GM23338 (cell line): ENCODE measurements at regions not wholly inside any gene's neighbourhood (a gene's known extent, or its start where the extent isn't known, plus 50 kb on each side); places are given as distances from the start of the nearest gene placed in this dataset.

Experiments used
- ATAC-seq: fragments of 200-7000 bp; cut with Tn5 transposase; 3 replicates; pipeline ENCODE4 v1.9.1; 2020
- DNase-seq: peaks from one replicate; pipeline ENCODE4 v3.0.0-alpha.2; 2015; ENCODE audit warnings: low spot score
- H2AFZ ChIP-seq: fragments of 200-600 bp; sonication (generic); 2 replicates; pipeline ENCODE4 v1.8.0; 2016; ENCODE audit warnings: antibody characterized with exemption, mild to moderate bottlenecking, moderate library complexity
- H3F3A ChIP-seq: fragments of 200-600 bp; sonication (generic); replicated peaks from 2 replicates; pipeline ENCODE4 v1.8.0; 2017; ENCODE audit warnings: antibody characterized with exemption, mixed run types, low read depth
- H3K27ac ChIP-seq: fragments of 200-600 bp; sonication (generic); 2 replicates; pipeline ENCODE4 v1.6.1; 2016; ENCODE audit warnings: low read depth
- H3K27me3 ChIP-seq: fragments of 200-600 bp; sonication (generic); 2 replicates; pipeline ENCODE4 v1.8.0; 2016; ENCODE audit warnings: mild to moderate bottlenecking, mixed run types, moderate library complexity; ENCODE audit not compliant: insufficient read depth
- H3K36me3 ChIP-seq: fragments of 200-600 bp; sonication (generic); 2 replicates; pipeline ENCODE4 v1.8.0; 2016; ENCODE audit warnings: mild to moderate bottlenecking; ENCODE audit not compliant: insufficient read depth
- H3K4me1 ChIP-seq: fragments of 200-600 bp; sonication (generic); 2 replicates; pipeline ENCODE4 v1.8.0; 2016; ENCODE audit warnings: mild to moderate bottlenecking, moderate library complexity; ENCODE audit not compliant: insufficient read depth
- H3K4me2 ChIP-seq: fragments of 200-600 bp; sonication (generic); 2 replicates; pipeline ENCODE4 v1.7.1; 2017; ENCODE audit warnings: mixed run types
- H3K4me3 ChIP-seq: fragments of 200-600 bp; sonication (generic); 2 replicates; pipeline ENCODE4 v1.6.1; 2016; ENCODE audit warnings: mixed run types
- H3K79me2 ChIP-seq: fragments of 200-600 bp; sonication (generic); replicated peaks from 2 replicates; pipeline ENCODE4 v1.8.0; 2017; ENCODE audit warnings: mild to moderate bottlenecking; ENCODE audit not compliant: insufficient read depth
- H3K9me2 ChIP-seq: fragments of 200-600 bp; sonication (generic); 2 replicates; pipeline ENCODE4 v1.8.0; 2017; ENCODE audit not compliant: insufficient read depth
- H4K20me1 ChIP-seq: fragments of 200-600 bp; sonication (generic); replicated peaks from 2 replicates; pipeline ENCODE4 v1.8.0; 2017; ENCODE audit warnings: mild to moderate bottlenecking; ENCODE audit not compliant: insufficient read depth
- H3K27ac Mint-ChIP-seq: 2 replicates; pipeline ENCODE4 v1.8.0; 2020; ENCODE audit warnings: inconsistent platforms, mild to moderate bottlenecking, moderate library complexity, mixed read lengths
- H3K27me3 Mint-ChIP-seq: 3 replicates; pipeline ENCODE4 v1.8.0; 2022; ENCODE audit warnings: low read depth, mild to moderate bottlenecking, moderate library complexity, mixed read lengths, inconsistent platforms; ENCODE audit not compliant: insufficient read depth, poor library complexity
- H3K36me3 Mint-ChIP-seq: 3 replicates; pipeline ENCODE4 v1.8.0; 2021; ENCODE audit warnings: low read depth, mild to moderate bottlenecking, inconsistent platforms, moderate library complexity, mixed read lengths
- H3K4me1 Mint-ChIP-seq: 3 replicates; pipeline ENCODE4 v1.8.0; 2020; ENCODE audit warnings: mild to moderate bottlenecking, inconsistent platforms, mixed read lengths
- H3K4me3 Mint-ChIP-seq: 3 replicates; pipeline ENCODE4 v1.8.0; 2021; ENCODE audit warnings: moderate library complexity, mild to moderate bottlenecking, inconsistent platforms, mixed read lengths
- H3K9me3 Mint-ChIP-seq: 3 replicates; pipeline ENCODE4 v1.8.0; 2020; ENCODE audit warnings: moderate library complexity, mild to moderate bottlenecking, inconsistent platforms, mixed read lengths
- CREB1 ChIP-seq: fragments of 250-450 bp; sonication (Bioruptor Pico); IDR thresholded peaks from 2 replicates; pipeline ENCODE4 v1.5.0; 2020; ENCODE audit warnings: low read depth, mild to moderate bottlenecking, moderate library complexity
- EZH2 ChIP-seq: fragments of 200-600 bp; sonication (generic); IDR thresholded peaks from one replicate; pipeline ENCODE4 v1.8.0; 2017; ENCODE audit warnings: antibody characterized with exemption, mild to moderate bottlenecking, low read depth; ENCODE audit not compliant: unreplicated experiment
- EZH2phosphoT487 ChIP-seq: fragments of 200-600 bp; sonication (generic); IDR thresholded peaks from one replicate; pipeline ENCODE4 v1.8.1; 2018; ENCODE audit warnings: antibody characterized with exemption; ENCODE audit not compliant: unreplicated experiment
- JUNB ChIP-seq: IDR thresholded peaks from one replicate; pipeline ENCODE4 v1.6.1; 2016; ENCODE audit warnings: antibody characterized with exemption; ENCODE audit not compliant: unreplicated experiment
- NANOG ChIP-seq: IDR thresholded peaks from 2 replicates; pipeline ENCODE4 v1.6.1; 2016; ENCODE audit warnings: antibody characterized with exemption, borderline replicate concordance
- POLR2AphosphoS5 ChIP-seq: IDR thresholded peaks from 2 replicates; pipeline ENCODE4 v1.6.1; 2016; ENCODE audit warnings: antibody characterized with exemption, low read depth
- STAT1 ChIP-seq: IDR thresholded peaks from one replicate; pipeline ENCODE4 v1.6.1; 2016; ENCODE audit warnings: antibody characterized with exemption; ENCODE audit not compliant: unreplicated experiment
- ZNF114 ChIP-seq: fragments of 250-450 bp; sonication (Bioruptor Pico); IDR thresholded peaks from 2 replicates; pipeline ENCODE4 v1.5.0; 2020; ENCODE audit warnings: mild to moderate bottlenecking, moderate library complexity
- ZNF331 ChIP-seq: fragments of 250-450 bp; sonication (Bioruptor Pico); IDR thresholded peaks from 2 replicates; pipeline ENCODE4 v1.5.0; 2020; ENCODE audit warnings: low read depth, mild to moderate bottlenecking, moderate library complexity
- TF ChIP-seq, protein P1 (sequence below), 2 experiments: fragments of 200-600 bp in 1 of 2; sonication (generic) in 1 of 2; conservative IDR thresholded peaks; 2 replicates each; pipeline versions ENCODE4 v1.5.1 to v1.6.1; 2016 to 2017; ENCODE audit warnings: antibody characterized with exemption in 2 of 2, low read depth in 2 of 2, mild to moderate bottlenecking in 2 of 2, moderate library complexity in 1 of 2
- TF ChIP-seq, protein P2 (sequence below): IDR thresholded peaks from one replicate; pipeline ENCODE4 v1.6.1; 2018; ENCODE audit warnings: antibody characterized with exemption; ENCODE audit not compliant: unreplicated experiment
- TF ChIP-seq, protein P3 (sequence below): fragments of 250-450 bp; sonication (Bioruptor Pico); IDR thresholded peaks from 2 replicates; pipeline ENCODE4 v1.5.0; 2020; ENCODE audit warnings: mild to moderate bottlenecking, moderate library complexity
- TF ChIP-seq, protein P4 (sequence below): IDR thresholded peaks from 2 replicates; pipeline ENCODE4 v1.6.1; 2016; ENCODE audit warnings: antibody characterized with exemption

DNA sequence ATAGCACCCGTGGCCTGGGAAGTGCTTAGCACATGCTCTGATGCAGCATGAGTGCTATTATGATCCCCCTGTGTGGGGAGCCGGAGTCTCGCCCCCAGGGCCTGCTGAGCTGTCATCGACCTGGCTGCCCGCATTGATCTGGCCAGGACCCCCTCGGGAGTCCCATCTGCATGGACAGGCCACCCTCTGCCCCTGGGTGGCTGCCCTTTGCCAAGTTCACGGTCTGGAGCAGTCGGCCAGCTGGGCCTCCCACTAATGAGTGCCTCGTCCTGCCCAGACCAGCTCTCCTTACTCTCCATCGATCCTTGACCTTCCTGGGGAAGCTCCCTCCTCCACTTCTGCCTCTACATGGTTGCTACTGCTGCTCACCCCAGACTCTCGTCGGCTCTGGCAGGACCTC, 121.8 kb upstream of the RUNX3 start:
- Mint-ChIP-seq H3K4me1 (peaks cover 19% of the 10 kb centered on the region), H3K9me3 (no peaks in the 10 kb centered on the region), H3K27me3 (peaks cover 13% of the 10 kb centered on the region), H3K4me3 (no peak overlapping the region), H3K27ac (no peak overlapping the region), H3K36me3 (no peaks in the 10 kb centered on the region)
- H3F3A ChIP-seq = no peaks in the 10 kb centered on the region
- H3K4me1 ChIP-seq = peaks cover 7% of the 10 kb centered on the region
- H2AFZ ChIP-seq = no peak overlapping the region
- no peak overlapping the region for H3K27ac ChIP-seq
- H3K79me2 ChIP-seq = no peaks in the 10 kb centered on the region
- H3K4me3 ChIP-seq = no peak overlapping the region
- ATAC-seq (no peak), DNase-seq (no peak)
- H3K4me2 ChIP-seq = no peak overlapping the region
- H3K9me2 ChIP-seq = no peaks in the 10 kb centered on the region
- H3K36me3 ChIP-seq = no peaks in the 10 kb centered on the region
- no peaks in the 10 kb centered on the region for H3K27me3 ChIP-seq
- H4K20me1 ChIP-seq = no peaks in the 10 kb centered on the region
- TF ChIP-seq POLR2AphosphoS5 (no peak), STAT1 (no peak), EZH2 (no peak), ZNF114 (CRISPR knock-in tag) (no peak), ZNF331 (CRISPR knock-in tag) (no peak), NANOG (no peak), EZH2phosphoT487 (no peak), CREB1 (CRISPR knock-in tag) (no peak), JUNB (no peak)
- TF ChIP-seq, protein P1, sequence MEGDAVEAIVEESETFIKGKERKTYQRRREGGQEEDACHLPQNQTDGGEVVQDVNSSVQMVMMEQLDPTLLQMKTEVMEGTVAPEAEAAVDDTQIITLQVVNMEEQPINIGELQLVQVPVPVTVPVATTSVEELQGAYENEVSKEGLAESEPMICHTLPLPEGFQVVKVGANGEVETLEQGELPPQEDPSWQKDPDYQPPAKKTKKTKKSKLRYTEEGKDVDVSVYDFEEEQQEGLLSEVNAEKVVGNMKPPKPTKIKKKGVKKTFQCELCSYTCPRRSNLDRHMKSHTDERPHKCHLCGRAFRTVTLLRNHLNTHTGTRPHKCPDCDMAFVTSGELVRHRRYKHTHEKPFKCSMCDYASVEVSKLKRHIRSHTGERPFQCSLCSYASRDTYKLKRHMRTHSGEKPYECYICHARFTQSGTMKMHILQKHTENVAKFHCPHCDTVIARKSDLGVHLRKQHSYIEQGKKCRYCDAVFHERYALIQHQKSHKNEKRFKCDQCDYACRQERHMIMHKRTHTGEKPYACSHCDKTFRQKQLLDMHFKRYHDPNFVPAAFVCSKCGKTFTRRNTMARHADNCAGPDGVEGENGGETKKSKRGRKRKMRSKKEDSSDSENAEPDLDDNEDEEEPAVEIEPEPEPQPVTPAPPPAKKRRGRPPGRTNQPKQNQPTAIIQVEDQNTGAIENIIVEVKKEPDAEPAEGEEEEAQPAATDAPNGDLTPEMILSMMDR (conservative IDR thresholded peaks at IDR 0.05; ENCODE audit: low read depth in 2 of 2) = no peak
- TF ChIP-seq, protein P2, sequence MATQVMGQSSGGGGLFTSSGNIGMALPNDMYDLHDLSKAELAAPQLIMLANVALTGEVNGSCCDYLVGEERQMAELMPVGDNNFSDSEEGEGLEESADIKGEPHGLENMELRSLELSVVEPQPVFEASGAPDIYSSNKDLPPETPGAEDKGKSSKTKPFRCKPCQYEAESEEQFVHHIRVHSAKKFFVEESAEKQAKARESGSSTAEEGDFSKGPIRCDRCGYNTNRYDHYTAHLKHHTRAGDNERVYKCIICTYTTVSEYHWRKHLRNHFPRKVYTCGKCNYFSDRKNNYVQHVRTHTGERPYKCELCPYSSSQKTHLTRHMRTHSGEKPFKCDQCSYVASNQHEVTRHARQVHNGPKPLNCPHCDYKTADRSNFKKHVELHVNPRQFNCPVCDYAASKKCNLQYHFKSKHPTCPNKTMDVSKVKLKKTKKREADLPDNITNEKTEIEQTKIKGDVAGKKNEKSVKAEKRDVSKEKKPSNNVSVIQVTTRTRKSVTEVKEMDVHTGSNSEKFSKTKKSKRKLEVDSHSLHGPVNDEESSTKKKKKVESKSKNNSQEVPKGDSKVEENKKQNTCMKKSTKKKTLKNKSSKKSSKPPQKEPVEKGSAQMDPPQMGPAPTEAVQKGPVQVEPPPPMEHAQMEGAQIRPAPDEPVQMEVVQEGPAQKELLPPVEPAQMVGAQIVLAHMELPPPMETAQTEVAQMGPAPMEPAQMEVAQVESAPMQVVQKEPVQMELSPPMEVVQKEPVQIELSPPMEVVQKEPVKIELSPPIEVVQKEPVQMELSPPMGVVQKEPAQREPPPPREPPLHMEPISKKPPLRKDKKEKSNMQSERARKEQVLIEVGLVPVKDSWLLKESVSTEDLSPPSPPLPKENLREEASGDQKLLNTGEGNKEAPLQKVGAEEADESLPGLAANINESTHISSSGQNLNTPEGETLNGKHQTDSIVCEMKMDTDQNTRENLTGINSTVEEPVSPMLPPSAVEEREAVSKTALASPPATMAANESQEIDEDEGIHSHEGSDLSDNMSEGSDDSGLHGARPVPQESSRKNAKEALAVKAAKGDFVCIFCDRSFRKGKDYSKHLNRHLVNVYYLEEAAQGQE = no peak
- TF ChIP-seq, protein P3, sequence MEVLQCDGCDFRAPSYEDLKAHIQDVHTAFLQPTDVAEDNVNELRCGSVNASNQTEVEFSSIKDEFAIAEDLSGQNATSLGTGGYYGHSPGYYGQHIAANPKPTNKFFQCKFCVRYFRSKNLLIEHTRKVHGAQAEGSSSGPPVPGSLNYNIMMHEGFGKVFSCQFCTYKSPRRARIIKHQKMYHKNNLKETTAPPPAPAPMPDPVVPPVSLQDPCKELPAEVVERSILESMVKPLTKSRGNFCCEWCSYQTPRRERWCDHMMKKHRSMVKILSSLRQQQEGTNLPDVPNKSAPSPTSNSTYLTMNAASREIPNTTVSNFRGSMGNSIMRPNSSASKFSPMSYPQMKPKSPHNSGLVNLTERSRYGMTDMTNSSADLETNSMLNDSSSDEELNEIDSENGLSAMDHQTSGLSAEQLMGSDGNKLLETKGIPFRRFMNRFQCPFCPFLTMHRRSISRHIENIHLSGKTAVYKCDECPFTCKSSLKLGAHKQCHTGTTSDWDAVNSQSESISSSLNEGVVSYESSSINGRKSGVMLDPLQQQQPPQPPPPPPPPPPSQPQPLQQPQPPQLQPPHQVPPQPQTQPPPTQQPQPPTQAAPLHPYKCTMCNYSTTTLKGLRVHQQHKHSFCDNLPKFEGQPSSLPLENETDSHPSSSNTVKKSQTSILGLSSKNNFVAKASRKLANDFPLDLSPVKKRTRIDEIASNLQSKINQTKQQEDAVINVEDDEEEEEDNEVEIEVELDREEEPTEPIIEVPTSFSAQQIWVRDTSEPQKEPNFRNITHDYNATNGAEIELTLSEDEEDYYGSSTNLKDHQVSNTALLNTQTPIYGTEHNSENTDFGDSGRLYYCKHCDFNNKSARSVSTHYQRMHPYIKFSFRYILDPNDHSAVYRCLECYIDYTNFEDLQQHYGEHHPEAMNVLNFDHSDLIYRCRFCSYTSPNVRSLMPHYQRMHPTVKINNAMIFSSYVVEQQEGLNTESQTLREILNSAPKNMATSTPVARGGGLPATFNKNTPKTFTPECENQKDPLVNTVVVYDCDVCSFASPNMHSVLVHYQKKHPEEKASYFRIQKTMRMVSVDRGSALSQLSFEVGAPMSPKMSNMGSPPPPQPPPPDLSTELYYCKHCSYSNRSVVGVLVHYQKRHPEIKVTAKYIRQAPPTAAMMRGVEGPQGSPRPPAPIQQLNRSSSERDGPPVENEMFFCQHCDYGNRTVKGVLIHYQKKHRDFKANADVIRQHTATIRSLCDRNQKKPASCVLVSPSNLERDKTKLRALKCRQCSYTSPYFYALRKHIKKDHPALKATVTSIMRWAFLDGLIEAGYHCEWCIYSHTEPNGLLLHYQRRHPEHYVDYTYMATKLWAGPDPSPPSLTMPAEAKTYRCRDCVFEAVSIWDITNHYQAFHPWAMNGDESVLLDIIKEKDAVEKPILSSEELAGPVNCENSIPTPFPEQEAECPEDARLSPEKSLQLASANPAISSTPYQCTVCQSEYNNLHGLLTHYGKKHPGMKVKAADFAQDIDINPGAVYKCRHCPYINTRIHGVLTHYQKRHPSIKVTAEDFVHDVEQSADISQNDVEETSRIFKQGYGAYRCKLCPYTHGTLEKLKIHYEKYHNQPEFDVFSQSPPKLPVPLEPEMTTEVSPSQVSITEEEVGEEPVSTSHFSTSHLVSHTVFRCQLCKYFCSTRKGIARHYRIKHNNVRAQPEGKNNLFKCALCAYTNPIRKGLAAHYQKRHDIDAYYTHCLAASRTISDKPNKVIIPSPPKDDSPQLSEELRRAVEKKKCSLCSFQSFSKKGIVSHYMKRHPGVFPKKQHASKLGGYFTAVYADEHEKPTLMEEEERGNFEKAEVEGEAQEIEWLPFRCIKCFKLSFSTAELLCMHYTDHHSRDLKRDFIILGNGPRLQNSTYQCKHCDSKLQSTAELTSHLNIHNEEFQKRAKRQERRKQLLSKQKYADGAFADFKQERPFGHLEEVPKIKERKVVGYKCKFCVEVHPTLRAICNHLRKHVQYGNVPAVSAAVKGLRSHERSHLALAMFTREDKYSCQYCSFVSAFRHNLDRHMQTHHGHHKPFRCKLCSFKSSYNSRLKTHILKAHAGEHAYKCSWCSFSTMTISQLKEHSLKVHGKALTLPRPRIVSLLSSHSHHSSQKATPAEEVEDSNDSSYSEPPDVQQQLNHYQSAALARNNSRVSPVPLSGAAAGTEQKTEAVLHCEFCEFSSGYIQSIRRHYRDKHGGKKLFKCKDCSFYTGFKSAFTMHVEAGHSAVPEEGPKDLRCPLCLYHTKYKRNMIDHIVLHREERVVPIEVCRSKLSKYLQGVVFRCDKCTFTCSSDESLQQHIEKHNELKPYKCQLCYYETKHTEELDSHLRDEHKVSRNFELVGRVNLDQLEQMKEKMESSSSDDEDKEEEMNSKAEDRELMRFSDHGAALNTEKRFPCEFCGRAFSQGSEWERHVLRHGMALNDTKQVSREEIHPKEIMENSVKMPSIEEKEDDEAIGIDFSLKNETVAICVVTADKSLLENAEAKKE (CRISPR knock-in tag) = no peak
- TF ChIP-seq, protein P4, sequence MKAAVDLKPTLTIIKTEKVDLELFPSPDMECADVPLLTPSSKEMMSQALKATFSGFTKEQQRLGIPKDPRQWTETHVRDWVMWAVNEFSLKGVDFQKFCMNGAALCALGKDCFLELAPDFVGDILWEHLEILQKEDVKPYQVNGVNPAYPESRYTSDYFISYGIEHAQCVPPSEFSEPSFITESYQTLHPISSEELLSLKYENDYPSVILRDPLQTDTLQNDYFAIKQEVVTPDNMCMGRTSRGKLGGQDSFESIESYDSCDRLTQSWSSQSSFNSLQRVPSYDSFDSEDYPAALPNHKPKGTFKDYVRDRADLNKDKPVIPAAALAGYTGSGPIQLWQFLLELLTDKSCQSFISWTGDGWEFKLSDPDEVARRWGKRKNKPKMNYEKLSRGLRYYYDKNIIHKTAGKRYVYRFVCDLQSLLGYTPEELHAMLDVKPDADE = no peak
